Kidney tubule cell (primary cell): ENCODE measurements at regions not wholly inside any gene's neighbourhood (a gene's known extent, or its start where the extent isn't known, plus 50 kb on each side); places are given as distances from the start of the nearest gene placed in this dataset.

Experiments used
- DNase-seq: peaks from one replicate; pipeline ENCODE4 v3.0.0-alpha.2; 2018; ENCODE audit warnings: low spot score

DNA sequence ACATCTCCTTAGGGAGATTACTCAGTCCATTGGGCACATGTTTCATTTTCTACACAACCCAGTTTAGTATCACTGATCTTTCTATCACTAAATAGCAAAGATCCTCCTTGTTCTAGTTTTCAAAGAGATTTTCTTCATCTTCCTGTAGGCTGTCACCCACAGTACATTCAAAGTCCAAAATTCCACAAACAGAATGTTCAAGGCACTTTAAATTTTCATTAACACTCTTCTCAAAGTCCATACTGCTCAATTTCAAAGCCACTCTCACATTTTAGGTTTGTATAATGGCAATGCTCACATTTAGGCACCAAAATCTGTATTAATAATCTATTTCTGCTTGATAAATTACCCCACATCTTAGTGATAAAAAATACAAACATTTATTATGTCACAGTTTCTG, 152.8 kb downstream of the FSIP2 start:
- no peak for DNase-seq

DNA sequence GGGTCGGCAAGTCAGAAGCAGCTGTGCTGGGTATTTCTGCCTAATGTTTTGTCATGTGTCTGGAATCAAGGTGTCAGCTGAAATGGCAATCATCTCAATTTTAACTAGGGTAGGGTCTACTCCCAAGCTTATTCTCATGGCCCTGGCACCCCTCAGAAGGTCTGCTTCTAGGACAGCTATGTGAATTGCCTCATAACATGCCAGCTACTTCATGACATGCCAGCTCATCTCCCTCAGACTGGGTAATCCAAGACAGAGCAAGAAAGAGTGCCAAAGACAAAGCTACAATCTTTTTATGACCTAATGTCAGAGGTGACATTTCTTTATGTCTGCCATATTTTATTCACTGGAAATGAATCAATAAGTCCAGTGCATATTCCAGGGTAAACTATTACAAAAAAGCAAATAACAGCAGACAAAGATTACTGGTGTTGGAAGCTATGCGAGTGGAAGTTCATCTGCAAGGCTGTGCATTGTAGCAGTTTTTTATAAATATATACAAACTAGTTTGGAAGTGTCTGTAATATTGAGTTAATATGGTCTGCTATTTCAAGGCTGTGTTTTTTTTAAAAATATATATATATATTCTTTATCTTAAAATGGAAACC, 153.3 kb downstream of the FSIP2 start:
- no peak for DNase-seq

DNA sequence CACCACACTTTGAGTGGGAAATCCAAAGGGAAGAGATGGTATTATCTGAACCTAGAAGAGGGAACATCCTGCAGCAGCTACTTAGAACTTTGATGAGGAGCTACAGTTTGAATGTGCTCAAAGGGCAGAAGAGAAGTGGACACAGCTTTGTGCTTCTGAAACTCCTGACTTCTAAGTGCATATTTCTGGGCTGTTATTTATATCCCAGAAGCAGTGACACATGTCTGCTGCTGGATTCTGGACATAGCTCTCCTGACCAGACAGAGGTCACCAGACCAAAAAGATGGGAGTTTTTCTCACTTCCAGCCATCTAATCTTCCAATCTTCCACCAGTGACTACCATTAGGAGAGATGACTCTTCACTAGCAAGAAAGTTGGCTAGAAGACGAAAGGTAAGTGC, 153.9 kb downstream of the FSIP2 start:
- no peak for DNase-seq

- no peak for DNase-seq
Observed at GRCh38 chr2:185894223-185894622, 155.6 kb downstream of the FSIP2 start.

DNA sequence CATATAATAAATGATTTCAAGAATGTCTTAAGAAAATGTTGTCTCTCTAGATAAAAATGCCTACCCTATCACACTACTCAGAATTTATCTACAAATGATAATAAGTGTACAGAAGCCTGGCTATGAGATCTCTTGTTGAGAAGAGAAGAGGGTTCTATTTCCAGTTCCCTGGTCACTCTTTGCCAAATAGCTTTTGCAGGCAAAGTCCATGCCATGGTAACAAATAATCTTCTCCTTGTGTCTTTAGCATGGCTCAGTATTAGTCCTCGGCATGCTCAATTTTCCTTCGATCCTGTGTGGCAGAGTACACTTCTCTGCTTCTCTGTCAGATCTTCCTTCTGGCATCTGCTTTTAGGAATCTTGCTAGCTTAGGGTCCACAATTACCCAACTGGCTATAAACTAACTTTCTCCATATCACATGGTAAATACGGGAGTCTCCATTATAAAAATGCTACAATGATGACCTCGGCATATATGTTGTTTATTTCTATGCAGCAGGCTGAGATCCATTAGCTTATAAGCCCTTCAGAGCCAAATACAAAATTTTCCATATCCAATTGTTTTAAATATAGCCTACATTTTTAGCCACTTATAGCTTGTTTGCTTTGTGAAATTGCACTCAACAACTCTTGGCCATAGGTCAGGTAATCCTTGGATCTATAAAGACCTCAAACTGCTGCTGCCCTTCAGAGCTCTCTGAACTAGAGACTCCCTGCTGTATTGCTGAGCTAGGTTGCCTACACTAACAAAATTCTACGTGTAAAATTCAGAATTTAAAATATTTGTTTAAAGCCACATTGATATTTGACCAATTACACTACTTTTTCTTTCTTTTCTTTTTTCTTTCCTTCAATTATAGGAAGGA, 157.5 kb downstream of the FSIP2 start:
- DNase-seq = no peak

GRCh38 chr2:185899366-185899765, 160.8 kb downstream of the FSIP2 start:
- DNase-seq = no peak

DNA sequence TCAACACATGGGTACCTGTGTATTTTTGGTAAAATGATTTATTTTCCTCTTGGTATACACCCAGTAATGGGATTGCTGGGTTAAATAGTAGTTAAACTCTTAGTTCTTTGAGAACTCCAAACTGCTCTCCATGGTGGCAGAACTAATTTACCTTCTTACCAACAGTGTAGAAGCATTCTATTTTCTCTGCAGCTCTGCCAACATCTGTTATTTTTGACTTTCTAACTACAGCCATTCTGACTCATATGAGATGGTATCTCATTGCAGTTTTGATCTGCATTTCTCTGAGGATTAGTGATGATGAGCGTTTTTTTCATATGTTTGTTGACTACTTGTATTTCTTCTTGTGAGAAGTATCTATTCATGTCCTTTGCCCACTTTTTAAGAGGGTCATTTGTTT, 180.6 kb downstream of the FSIP2 start:
- DNase-seq = no peak

DNA sequence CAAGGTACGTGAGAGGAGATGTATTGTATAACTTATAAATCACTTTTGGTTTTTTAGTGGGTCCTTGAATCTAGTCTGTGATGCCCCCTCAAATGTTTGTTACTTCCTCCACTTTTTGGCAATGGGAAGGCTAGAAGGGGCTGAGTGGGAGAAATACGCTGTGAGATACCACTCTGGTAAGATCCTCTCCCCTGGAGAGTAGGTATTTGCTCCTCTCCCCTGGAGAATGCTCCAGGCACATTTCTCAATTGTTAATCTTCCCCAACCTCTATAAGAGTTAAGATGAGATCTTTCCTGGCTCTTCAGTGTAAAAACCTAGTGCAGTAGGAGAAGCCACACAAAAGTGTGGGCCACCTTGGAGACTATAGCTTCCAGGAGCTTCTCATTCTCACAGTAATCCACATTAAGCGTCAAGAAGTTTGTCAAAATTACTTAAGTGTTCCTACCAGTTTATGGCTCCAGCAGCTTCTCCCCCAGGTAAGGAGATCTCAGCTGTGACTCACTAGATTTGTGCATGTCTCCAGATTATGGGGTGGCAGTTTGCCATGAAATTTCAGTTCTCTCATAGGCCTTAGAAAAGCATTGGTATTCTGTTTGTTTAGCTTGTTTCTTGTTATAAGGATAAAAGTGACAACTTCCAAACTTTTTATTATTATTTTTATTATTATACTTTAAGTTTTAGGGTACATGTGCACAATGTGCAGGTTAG, 182.6 kb downstream of the FSIP2 start:
- no peak for DNase-seq

- no peak for DNase-seq
Observed at GRCh38 chr2:185934232-185934631, 195.6 kb downstream of the FSIP2 start.

GRCh38 chr2:185939858-185940257, 201.3 kb downstream of the FSIP2 start:
- DNase-seq = no peak

DNA sequence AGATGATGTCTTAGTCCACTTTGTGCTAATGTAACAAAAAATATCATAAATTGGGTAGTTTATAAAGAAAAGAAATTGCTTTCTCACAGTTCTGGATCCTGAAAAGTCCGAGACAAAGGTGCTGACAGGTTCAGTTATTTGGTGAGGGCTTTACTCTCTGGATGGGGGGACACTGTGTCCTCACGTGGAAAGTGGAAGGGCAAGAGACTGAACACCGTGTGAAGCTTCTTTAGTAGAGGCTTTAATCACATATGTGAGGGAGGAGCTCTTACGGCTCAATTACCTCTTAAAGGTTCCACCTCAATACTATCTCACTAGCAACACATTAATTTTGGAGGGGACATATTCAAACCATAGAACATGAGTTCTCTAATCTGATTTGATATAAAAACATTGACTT, 204.3 kb downstream of the FSIP2 start:
- no peak for DNase-seq

DNA sequence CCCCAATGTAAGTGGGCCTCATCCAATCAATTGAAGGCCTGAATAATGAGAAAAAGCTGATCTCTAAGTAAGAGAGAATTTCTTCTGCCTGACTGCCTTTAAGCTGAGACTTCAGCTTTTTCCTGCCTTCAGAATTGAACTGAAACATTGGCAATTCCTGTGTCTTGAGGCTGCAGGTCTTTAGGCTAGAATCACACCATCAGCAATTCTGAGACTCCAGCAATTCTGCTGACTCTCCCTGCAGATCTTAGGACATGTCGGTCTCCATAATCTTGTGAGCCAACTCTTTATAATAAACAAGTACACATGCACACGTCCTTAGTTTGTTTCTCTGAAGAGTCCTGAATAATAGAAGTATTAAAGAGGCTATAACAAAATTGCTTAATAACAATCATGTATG, 209.1 kb downstream of the FSIP2 start:
- DNase-seq = no peak

- no peak for DNase-seq
Observed at GRCh38 chr2:185952100-185952499, 213.5 kb downstream of the FSIP2 start.

GRCh38 chr2:185954389-185954788, 215.8 kb downstream of the FSIP2 start:
- DNase-seq = no peak

DNA sequence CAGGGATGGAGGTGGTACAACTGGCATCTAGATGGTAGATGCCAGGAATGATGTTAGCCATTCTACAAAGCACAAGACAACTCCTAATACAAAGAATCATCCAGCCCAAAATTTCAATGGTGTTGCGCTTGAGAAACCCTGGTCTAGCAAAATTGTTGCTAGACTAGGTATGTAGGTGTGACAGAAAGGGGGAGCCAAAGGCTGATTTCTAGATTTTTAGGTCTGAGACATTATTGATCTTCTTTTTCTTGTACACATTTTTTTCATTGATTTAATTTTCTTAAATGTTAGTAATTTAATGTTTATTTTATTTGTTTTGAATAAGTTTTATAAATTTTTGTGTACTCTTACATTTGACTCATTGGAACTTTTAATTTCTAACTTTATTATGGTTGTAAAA, 216.4 kb downstream of the FSIP2 start:
- no peak for DNase-seq

- no peak for DNase-seq
Observed at GRCh38 chr2:185967335-185967734, 228.7 kb downstream of the FSIP2 start.

DNA sequence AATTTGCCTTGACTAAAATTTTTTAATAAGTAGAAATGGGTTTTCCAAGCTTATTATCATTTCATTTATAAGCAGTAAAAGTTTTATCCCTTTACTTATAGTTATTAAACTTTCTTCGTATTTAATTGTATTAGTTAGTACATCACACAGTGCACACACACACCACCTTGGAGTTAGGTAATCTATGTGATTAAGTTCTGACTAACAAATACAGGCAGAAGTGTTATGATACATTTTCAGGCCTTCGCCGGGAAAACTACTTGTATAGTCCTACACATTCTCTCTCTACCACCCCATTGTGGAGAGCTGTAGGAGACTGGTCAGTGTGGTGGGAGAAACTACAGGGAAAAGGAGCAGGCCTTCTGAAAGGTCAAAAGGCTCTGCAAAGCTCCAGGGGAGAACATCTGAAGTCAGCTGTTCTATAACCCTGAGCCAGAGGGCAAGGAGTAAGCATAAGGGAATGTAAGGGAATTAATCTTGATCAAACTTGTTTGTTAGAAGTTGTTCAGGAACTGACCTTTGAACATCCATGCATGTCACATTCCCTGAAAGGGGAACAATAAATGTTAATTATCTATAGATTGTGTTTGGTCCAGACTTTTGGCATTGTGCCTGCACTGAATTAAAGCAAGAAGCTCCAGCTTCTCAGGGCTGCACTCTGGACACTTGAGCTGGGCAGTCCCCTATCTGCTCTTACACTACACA, 231.7 kb downstream of the FSIP2 start:
- peak; percentile 31 for DNase-seq

GRCh38 chr2:185978634-185979407, 240.2 kb downstream of the FSIP2 start:
- peak; percentile 4 for DNase-seq

DNA sequence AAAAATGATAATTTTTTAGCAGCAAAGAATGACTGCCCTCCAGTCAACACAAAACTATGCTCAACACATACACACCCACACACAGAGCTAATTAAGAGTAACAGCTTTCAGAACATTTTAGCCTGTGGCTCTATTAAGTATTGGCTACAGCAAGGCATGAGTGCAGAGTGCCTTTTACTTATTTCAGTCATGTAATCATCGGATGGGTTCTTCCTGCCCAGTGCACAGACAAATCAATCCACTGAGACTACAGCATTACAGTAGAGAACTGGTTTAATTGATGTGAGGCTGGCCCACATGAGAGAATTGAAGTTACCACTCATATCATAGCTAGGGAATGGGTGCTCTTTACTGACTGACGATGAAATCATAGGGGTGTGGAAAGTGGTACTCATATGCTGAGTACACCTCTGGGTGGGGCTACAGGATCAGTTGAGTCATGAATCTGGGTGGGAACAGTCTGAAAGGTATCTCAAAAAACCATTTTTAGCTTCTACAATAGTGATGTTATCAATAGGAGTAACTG, 241.0 kb downstream of the FSIP2 start:
- DNase-seq = peak; percentile 33

DNA sequence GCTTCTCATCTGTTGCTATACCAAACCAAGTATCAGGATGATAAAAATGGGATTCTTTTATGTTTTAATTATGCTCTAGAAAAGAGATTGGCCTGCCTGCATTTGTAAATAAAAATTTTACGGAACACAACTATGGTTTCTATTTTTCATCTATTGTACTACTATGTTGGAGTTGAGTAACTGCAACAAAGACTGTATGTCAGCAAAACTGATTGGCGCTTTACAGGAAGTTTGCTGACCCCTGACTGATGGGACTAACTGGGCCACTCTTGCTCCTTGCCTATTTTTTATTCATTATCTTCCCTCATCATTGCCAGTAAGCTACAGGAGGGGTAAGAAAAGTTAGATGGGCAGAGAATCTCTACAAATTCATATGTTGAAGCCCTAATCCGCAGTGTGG, 242.3 kb downstream of the FSIP2 start:
- no peak for DNase-seq

- no peak for DNase-seq
Observed at GRCh38 chr2:185984670-185985069, 246.1 kb downstream of the FSIP2 start.
